H1 (cell line): ENCODE measurements at regions not wholly inside any gene's neighbourhood (a gene's known extent, or its start where the extent isn't known, plus 50 kb on each side); places are given as distances from the start of the nearest gene placed in this dataset.

ENCODE experiments used
- CTCF ChIA-PET: fragments of 300-600 bp; sonication (Branson Sonifier 250); formaldehyde crosslinking; loops from one replicate; lab custom pipeline; 2021; ENCODE audit not compliant: partially characterized antibody; lab: Charles Lee
- POLR2A ChIA-PET: fragments of 300-600 bp; sonication (Branson Sonifier 250); formaldehyde crosslinking; loops from one replicate; lab custom pipeline; 2021; ENCODE audit warnings: inconsistent platforms; ENCODE audit not compliant: partially characterized antibody; lab: Charles Lee
- DNase-seq, 2 experiments: peaks; one replicate each; pipeline versions ENCODE4 v3.0.0 to v3.0.0-alpha.2; 2010 to 2022; ENCODE audit warnings: low spot score in 2 of 2, low read depth in 1 of 2, mixed read lengths in 1 of 2
- FAIRE-seq: peaks from 2 replicates; lab custom pipeline; 2011; peaks lifted over from hg19 to GRCh38; lab: Jason Lieb, UNC
- H2AFZ ChIP-seq: 2 replicates; pipeline ENCODE4 v1.8.1; 2012; ENCODE audit warnings: low read length, inconsistent platforms
- H2AK5ac ChIP-seq: 2 replicates; pipeline ENCODE4 v1.6.1; 2013; ENCODE audit warnings: low read depth, low read length
- H2BK120ac ChIP-seq: replicated peaks from 2 replicates; pipeline ENCODE3; 2013; ENCODE audit warnings: low read depth, low read length, inconsistent platforms
- H2BK12ac ChIP-seq: 2 replicates; pipeline ENCODE4 v1.6.1; 2013; ENCODE audit warnings: low read depth, low read length
- H2BK15ac ChIP-seq: 2 replicates; pipeline ENCODE4 v1.6.1; 2013; ENCODE audit warnings: low read length
- H2BK20ac ChIP-seq: 2 replicates; pipeline ENCODE4 v1.6.1; 2013; ENCODE audit warnings: low read length
- H2BK5ac ChIP-seq: 2 replicates; pipeline ENCODE4 v1.6.1; 2013; ENCODE audit warnings: low read depth, low read length
- H3K14ac ChIP-seq: 2 replicates; pipeline ENCODE4 v1.6.1; 2013; ENCODE audit warnings: inconsistent platforms; ENCODE audit not compliant: insufficient read length
- H3K18ac ChIP-seq: 2 replicates; pipeline ENCODE4 v1.6.1; 2013; ENCODE audit warnings: low read length; ENCODE audit errors: extremely low read depth
- H3K23ac ChIP-seq: 2 replicates; pipeline ENCODE4 v1.6.1; 2013; ENCODE audit warnings: inconsistent platforms; ENCODE audit not compliant: insufficient read length
- H3K23me2 ChIP-seq: 2 replicates; pipeline ENCODE4 v1.6.1; 2013; ENCODE audit warnings: low read depth, low read length
- H3K27ac ChIP-seq: 2 replicates; pipeline ENCODE4 v1.6.1; 2011; ENCODE audit warnings: low read depth, low read length, inconsistent platforms
- H3K27me3 ChIP-seq, 4 experiments: replicated peaks in 1 of 4; 1 replicate in 1 of 4; 2 replicates in 3 of 4; pipeline versions ENCODE4 v1.6.1 to v1.8.1; 2011 to 2013; ENCODE audit warnings: low read length in 3 of 4, mild to moderate bottlenecking in 3 of 4, inconsistent platforms in 2 of 4, mixed read lengths in 2 of 4, moderate library complexity in 1 of 4; ENCODE audit not compliant: control insufficient read depth in 3 of 4, insufficient read depth in 3 of 4; ENCODE audit errors: extremely low read depth in 1 of 4
- H3K36me3 ChIP-seq, 4 experiments: 2 replicates each; pipeline versions ENCODE4 v1.6.1 to v1.8.1; 2011 to 2013; ENCODE audit warnings: mild to moderate bottlenecking in 4 of 4, low read length in 3 of 4, moderate library complexity in 2 of 4, control low read depth in 1 of 4, inconsistent platforms in 1 of 4; ENCODE audit not compliant: insufficient read depth in 4 of 4, control insufficient read depth in 2 of 4
- H3K4ac ChIP-seq: replicated peaks from 2 replicates; pipeline ENCODE3; 2013; ENCODE audit warnings: low read length, low read depth, mixed read lengths, inconsistent platforms; ENCODE audit not compliant: insufficient read length
- H3K4me1 ChIP-seq, 4 experiments: replicated peaks in 1 of 4; 1 replicate in 1 of 4; 2 replicates in 3 of 4; pipeline versions ENCODE4 v1.6.1 to v1.8.1; 2011 to 2013; ENCODE audit warnings: low read length in 3 of 4, inconsistent platforms in 2 of 4, mixed read lengths in 1 of 4; ENCODE audit not compliant: insufficient read depth in 4 of 4, control insufficient read depth in 3 of 4
- H3K4me2 ChIP-seq, 2 experiments: 2 replicates each; pipeline versions ENCODE4 v1.6.1 to v1.8.1; 2011 to 2013; ENCODE audit warnings: low read depth in 2 of 2, low read length in 2 of 2, control low read depth in 1 of 2, inconsistent platforms in 1 of 2, mild to moderate bottlenecking in 1 of 2; ENCODE audit not compliant: insufficient read depth in 1 of 2
- H3K4me3 ChIP-seq, 4 experiments: fragments of 200-600, 300-600 bp in 1 of 4; sonication (generic), shearing (Covaris generic), sonication (Bioruptor Twin) in 1 of 4; 2 replicates each; pipeline versions ENCODE4 v1.5.1 to v1.8.1; 2011 to 2016; ENCODE audit warnings: low read length in 4 of 4, low read depth in 3 of 4, control low read depth in 2 of 4, inconsistent platforms in 2 of 4, mild to moderate bottlenecking in 2 of 4, mixed read lengths in 1 of 4, moderate library complexity in 1 of 4; ENCODE audit not compliant: insufficient read depth in 2 of 4; ENCODE audit errors: extremely low read depth in 1 of 4
- H3K56ac ChIP-seq: replicated peaks from 2 replicates; pipeline ENCODE3; 2013; ENCODE audit warnings: low read depth, mild to moderate bottlenecking, mixed read lengths, low read length, inconsistent platforms; ENCODE audit not compliant: insufficient read length
- H3K79me1 ChIP-seq: 2 replicates; pipeline ENCODE4 v1.6.1; 2013; ENCODE audit warnings: low read depth, low read length, control low read depth
- H3K79me2 ChIP-seq, 2 experiments: 2 replicates each; pipeline versions ENCODE4 v1.6.1 to v1.8.1; 2012 to 2013; ENCODE audit warnings: low read length in 2 of 2, mild to moderate bottlenecking in 2 of 2, inconsistent platforms in 1 of 2; ENCODE audit not compliant: insufficient read depth in 2 of 2, control insufficient read depth in 1 of 2
- H3K9ac ChIP-seq, 4 experiments: replicated peaks in 1 of 4; 1 replicate in 1 of 4; 2 replicates in 3 of 4; pipeline versions ENCODE4 v1.6.1 to v1.8.1; 2011 to 2013; ENCODE audit warnings: low read depth in 3 of 4, low read length in 3 of 4, control low read depth in 2 of 4, mild to moderate bottlenecking in 2 of 4, moderate library complexity in 2 of 4, inconsistent platforms in 1 of 4; ENCODE audit errors: extremely low read depth in 1 of 4
- H3K9me3 ChIP-seq, 2 experiments: 2 replicates each; pipeline versions ENCODE4 v1.6.1 to v1.8.1; 2012 to 2013; ENCODE audit warnings: mild to moderate bottlenecking in 2 of 2, moderate library complexity in 2 of 2, control low read depth in 1 of 2, inconsistent platforms in 1 of 2, low read depth in 1 of 2, low read length in 1 of 2, mixed read lengths in 1 of 2; ENCODE audit not compliant: insufficient read depth in 2 of 2
- H4K20me1 ChIP-seq, 2 experiments: replicated peaks in 1 of 2; 2 replicates each; pipeline versions ENCODE3 to v1.8.1; 2011 to 2013; ENCODE audit warnings: inconsistent platforms in 2 of 2, low read length in 2 of 2, mild to moderate bottlenecking in 1 of 2; ENCODE audit not compliant: insufficient read depth in 2 of 2, control insufficient read depth in 1 of 2
- H4K5ac ChIP-seq: 2 replicates; pipeline ENCODE4 v1.6.1; 2013; ENCODE audit warnings: low read length, low read depth, mixed read lengths, inconsistent platforms; ENCODE audit not compliant: insufficient read length
- H4K8ac ChIP-seq: 2 replicates; pipeline ENCODE4 v1.8.0; 2013; ENCODE audit warnings: mild to moderate bottlenecking, moderate library complexity, low read length, inconsistent platforms; ENCODE audit not compliant: insufficient read depth; ENCODE audit errors: extremely low read depth
- H4K91ac ChIP-seq: replicated peaks from 2 replicates; pipeline ENCODE3; 2013; ENCODE audit warnings: low read length, mixed read lengths, inconsistent platforms; ENCODE audit not compliant: insufficient read length
- ATF3 ChIP-seq: IDR thresholded peaks from 2 replicates; pipeline ENCODE4 v1.6.1; 2011; ENCODE audit warnings: low read depth, mild to moderate bottlenecking, low read length; ENCODE audit not compliant: insufficient read depth
- BACH1 ChIP-seq: IDR thresholded peaks from 2 replicates; pipeline ENCODE4 v1.6.1; 2012; ENCODE audit warnings: low read length, improper control_type of control experiment
- BRCA1 ChIP-seq: IDR thresholded peaks from 2 replicates; pipeline ENCODE4 v1.6.1; 2012; ENCODE audit warnings: low read depth, low read length, improper control_type of control experiment
- EGR1 ChIP-seq: IDR thresholded peaks from 2 replicates; pipeline ENCODE4 v1.6.1; 2011; ENCODE audit warnings: low read depth, low read length, borderline replicate concordance
- EZH2 ChIP-seq: fragments of 200-600 bp; sonication (generic); IDR thresholded peaks from 2 replicates; pipeline ENCODE4 v1.7.1; 2012; ENCODE audit warnings: low read depth, mild to moderate bottlenecking, moderate library complexity, low read length, inconsistent platforms; ENCODE audit not compliant: severe bottlenecking
- GABPA ChIP-seq: IDR thresholded peaks from 2 replicates; pipeline ENCODE4 v1.6.1; 2011; ENCODE audit warnings: mild to moderate bottlenecking, low read length, moderate library complexity, borderline replicate concordance; ENCODE audit not compliant: insufficient read depth
- KDM4A ChIP-seq: IDR thresholded peaks from one replicate; pipeline ENCODE4 v1.7.1; 2012; ENCODE audit warnings: low read depth, mild to moderate bottlenecking, moderate library complexity, low read length, inconsistent platforms; ENCODE audit not compliant: severe bottlenecking
- SP2 ChIP-seq: IDR thresholded peaks from 2 replicates; pipeline ENCODE4 v1.6.1; 2012; ENCODE audit warnings: mild to moderate bottlenecking, low read length, inconsistent platforms
- YY1 ChIP-seq: IDR thresholded peaks from 2 replicates; pipeline ENCODE4 v1.6.1; 2011; ENCODE audit warnings: low read depth, mild to moderate bottlenecking, low read length
- ZNF274 ChIP-seq: IDR thresholded peaks from 2 replicates; pipeline ENCODE4 v1.7.0; 2012; ENCODE audit warnings: low read length, borderline replicate concordance; ENCODE audit errors: extremely low read depth
- WGBS, 2 experiments: shearing (Covaris generic) in 1 of 2; methylation state at CpG; one replicate each; pipeline versions ENCODE4 v1.1.6 to v1.1.7; 2013 to 2015; ENCODE audit warnings: low lambda C conversion rate in 2 of 2, mixed read lengths in 2 of 2, inconsistent platforms in 1 of 2, low coverage in 1 of 2, missing lambda C conversion rate in 1 of 2; ENCODE audit not compliant: insufficient replicate concordance in 2 of 2, insufficient coverage in 1 of 2, insufficient read length in 1 of 2; ENCODE audit errors: extremely low coverage in 1 of 2, missing lambda C conversion rate in 1 of 2; 5-methylcytosine and 5-hydroxymethylcytosine counted together

GRCh38 chr12:22115711-22116110, 69.7 kb downstream of the CMAS start:
- POLR2A ChIA-PET, result no interaction called here
- 88% methylated on average over 4 of the region's 4 CpGs; no CpG with 5 or more reads in 1 of the 2 experiments for WGBS, 2 experiments

More at GRCh38 chr12:22115711-22116110, 69.7 kb downstream of the CMAS start:
- H2BK12ac ChIP-seq, result no peak overlapping the region
- no peak overlapping the region for H3K4me2 ChIP-seq
- CTCF ChIA-PET, result interaction anchor here (0.7 to 1.6 kb wide), 3 partner anchors 218 to 343 kb away, joined by 3 to 7 read pairs (median 5); no protein-coding TSS in a partner anchor
- no peak overlapping the region for H3K4ac ChIP-seq
- no peak overlapping the region for H2BK120ac ChIP-seq
- no peak overlapping the region for H3K9ac ChIP-seq
- H4K91ac ChIP-seq, result no peak overlapping the region
- no peak overlapping the region for H3K56ac ChIP-seq
- no peak for TF ChIP-seq KDM4A
- TF ChIP-seq GABPA, result no peak
- no peak for TF ChIP-seq ATF3
- no peak for TF ChIP-seq BRCA1
- TF ChIP-seq YY1, result no peak
- no peak for TF ChIP-seq SP2
- no peak for TF ChIP-seq EGR1
- no peak for TF ChIP-seq EZH2
- no peak for TF ChIP-seq ZNF274
- no peak for TF ChIP-seq BACH1
- TF ChIP-seq, all 59 proteins: peak for 0
- H3K9me3 ChIP-seq, result no peaks in the 10 kb centered on the region
- H4K8ac ChIP-seq, result no peak overlapping the region
- no peak overlapping the region for H3K4me3 ChIP-seq
- peaks cover 0 to 1% (median 0%) of the 10 kb centered on the region in 4 experiments; a peak in 1 of 7 replicates for H3K27me3 ChIP-seq
- H3K4me1 ChIP-seq, result no peaks in the 10 kb centered on the region
- H3K18ac ChIP-seq, result no peak overlapping the region
- FAIRE-seq, result no peak
- H3K36me3 ChIP-seq, result no peaks in the 10 kb centered on the region
- no peak overlapping the region for H2AK5ac ChIP-seq
- H4K5ac ChIP-seq, result no peak overlapping the region
- H2BK5ac ChIP-seq, result no peak overlapping the region
- H3K23ac ChIP-seq, result no peak overlapping the region
- H4K20me1 ChIP-seq, result no peaks in the 10 kb centered on the region
- H2BK20ac ChIP-seq, result no peak overlapping the region
- H2BK15ac ChIP-seq, result no peak overlapping the region
- H3K79me1 ChIP-seq, result no peaks in the 10 kb centered on the region
- DNase-seq, result no peak
- no peak overlapping the region for H3K27ac ChIP-seq
- peaks cover 2% of the 10 kb centered on the region; the same call in 1 of the 2 replicates for H3K23me2 ChIP-seq
- H2AFZ ChIP-seq, result no peak overlapping the region
- no peak overlapping the region for H3K14ac ChIP-seq
- no peaks in the 10 kb centered on the region for H3K79me2 ChIP-seq
